ENCODE measurements at regions not wholly inside any gene's neighbourhood (a gene's known extent, or its start where the extent isn't known, plus 50 kb on each side); places are given as distances from the start of the nearest gene placed in this dataset.

GRCh38 chr6:106787327-106788196, 158.2 kb downstream of the QRSL1 start:
- peak overlapping the region; percentile 44 to 96 (median 79) for H3K9ac ChIP-seq (ENCODE audit: low read length in 3 of 3)
- FAIRE-seq (peak; percentile 95), DNase-seq (peak in 2 of 5 donors; percentile 78)
- peak overlapping the region; percentile 67 to 94 (median 80) for H3K4me3 ChIP-seq (ENCODE audit: low read length in 3 of 3)
- peak overlapping the region; percentile 94 to 95 for H3K27ac ChIP-seq (ENCODE audit: low read depth in 2 of 2, low read length in 2 of 2)
- H3K4me1 ChIP-seq (ENCODE audit: control insufficient read depth in 2 of 3, insufficient read depth in 2 of 3, low read depth in 1 of 3, low read length in 3 of 3): peaks cover 0 to 47% (median 17%) of the 10 kb centered on the region in 3 donors
- H3K36me3 ChIP-seq (ENCODE audit: control insufficient read depth in 2 of 3, insufficient read depth in 3 of 3, low read length in 3 of 3): no peaks in the 10 kb centered on the region
- no peaks in the 10 kb centered on the region for H3K9me3 ChIP-seq (ENCODE audit: control insufficient read depth in 2 of 3, insufficient read depth in 1 of 3, low read length in 3 of 3)
- no peaks in the 10 kb centered on the region for H3K27me3 ChIP-seq (ENCODE audit: control insufficient read depth, insufficient read depth, low read length)
- intact Hi-C loops (cut with DNase I): no loop called here
- TF ChIP-seq, protein P1, sequence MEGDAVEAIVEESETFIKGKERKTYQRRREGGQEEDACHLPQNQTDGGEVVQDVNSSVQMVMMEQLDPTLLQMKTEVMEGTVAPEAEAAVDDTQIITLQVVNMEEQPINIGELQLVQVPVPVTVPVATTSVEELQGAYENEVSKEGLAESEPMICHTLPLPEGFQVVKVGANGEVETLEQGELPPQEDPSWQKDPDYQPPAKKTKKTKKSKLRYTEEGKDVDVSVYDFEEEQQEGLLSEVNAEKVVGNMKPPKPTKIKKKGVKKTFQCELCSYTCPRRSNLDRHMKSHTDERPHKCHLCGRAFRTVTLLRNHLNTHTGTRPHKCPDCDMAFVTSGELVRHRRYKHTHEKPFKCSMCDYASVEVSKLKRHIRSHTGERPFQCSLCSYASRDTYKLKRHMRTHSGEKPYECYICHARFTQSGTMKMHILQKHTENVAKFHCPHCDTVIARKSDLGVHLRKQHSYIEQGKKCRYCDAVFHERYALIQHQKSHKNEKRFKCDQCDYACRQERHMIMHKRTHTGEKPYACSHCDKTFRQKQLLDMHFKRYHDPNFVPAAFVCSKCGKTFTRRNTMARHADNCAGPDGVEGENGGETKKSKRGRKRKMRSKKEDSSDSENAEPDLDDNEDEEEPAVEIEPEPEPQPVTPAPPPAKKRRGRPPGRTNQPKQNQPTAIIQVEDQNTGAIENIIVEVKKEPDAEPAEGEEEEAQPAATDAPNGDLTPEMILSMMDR (IDR thresholded peaks at IDR 0.05; ENCODE audit: borderline replicate concordance, extremely low read depth, insufficient read depth): no peak

- peak overlapping the region; percentile 18 to 78 (median 26) for H3K9ac ChIP-seq (ENCODE audit: low read length in 3 of 3)
- H3K9me3 ChIP-seq (ENCODE audit: control insufficient read depth in 2 of 3, insufficient read depth in 1 of 3, low read length in 3 of 3): peaks cover 0 to 4% (median 0%) of the 10 kb centered on the region in 3 donors
- H3K27ac ChIP-seq (ENCODE audit: low read depth in 2 of 2, low read length in 2 of 2): peak overlapping the region; percentile 82 to 90
- no peaks in the 10 kb centered on the region for H3K36me3 ChIP-seq (ENCODE audit: control insufficient read depth in 2 of 3, insufficient read depth in 3 of 3, low read length in 3 of 3)
- intact Hi-C loops (cut with DNase I): no loop called here
- H3K4me1 ChIP-seq (ENCODE audit: control insufficient read depth in 2 of 3, insufficient read depth in 2 of 3, low read depth in 1 of 3, low read length in 3 of 3): peaks cover 0 to 43% (median 14%) of the 10 kb centered on the region in 3 donors
- TF ChIP-seq, protein P1 (IDR thresholded peaks at IDR 0.05; ENCODE audit: borderline replicate concordance, extremely low read depth, insufficient read depth): no peak
- FAIRE-seq (no peak), DNase-seq (no peak)
- H3K27me3 ChIP-seq (ENCODE audit: control insufficient read depth, insufficient read depth, low read length): no peaks in the 10 kb centered on the region
- H3K4me3 ChIP-seq (ENCODE audit: low read length in 3 of 3): peak overlapping the region; percentile 53 to 94 (median 80)
These were observed 155.9 kb downstream of the QRSL1 start for GRCh38 chr6:106785298-106785697.

DNA sequence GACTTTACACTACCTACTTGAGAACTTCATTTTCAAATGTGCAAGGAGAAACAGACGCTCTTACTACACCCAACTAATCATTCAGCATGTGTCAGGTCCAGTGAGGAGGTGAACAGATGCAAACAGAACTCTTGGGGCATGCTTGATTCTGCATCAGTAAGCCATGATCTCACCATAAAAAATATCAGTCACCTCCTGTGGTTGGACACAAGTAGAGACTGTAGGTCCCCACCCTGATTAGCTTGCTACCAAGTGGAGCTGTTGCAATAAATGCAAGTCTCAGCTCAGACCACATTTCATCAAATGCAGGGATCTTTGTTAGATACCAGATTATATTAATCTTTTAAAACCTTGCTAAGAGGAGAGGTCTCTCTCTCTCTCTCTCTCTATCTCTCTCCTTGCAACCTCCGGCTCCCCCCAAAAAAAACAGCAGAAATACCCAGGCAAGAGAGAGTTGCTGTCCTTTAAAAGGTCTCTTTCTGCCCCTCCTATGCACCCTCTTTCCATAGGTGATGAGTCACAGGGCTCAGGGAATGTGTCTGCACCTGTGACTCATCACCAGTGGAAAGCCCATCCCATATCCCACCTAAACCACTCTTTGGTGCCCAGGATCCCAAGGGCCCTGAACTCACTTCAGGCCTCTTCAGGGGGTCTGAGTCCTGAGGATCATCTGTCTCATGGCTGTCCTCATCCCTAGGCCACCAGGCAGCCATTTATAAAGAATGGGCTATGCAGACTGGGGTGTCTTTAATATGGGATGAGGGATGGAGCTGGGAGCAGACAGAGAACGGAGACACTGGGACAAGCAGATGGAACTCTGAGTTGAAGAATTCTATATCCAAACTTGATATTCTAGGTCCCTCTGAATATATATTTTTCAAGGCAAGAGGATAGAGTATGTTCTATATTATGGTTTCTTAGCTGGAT, 154.5 kb downstream of the QRSL1 start:
- intact Hi-C loops (cut with DNase I): no loop called here
- Histone ChIP-seq H3K9ac (ENCODE audit: low read length in 3 of 3) (peak overlapping the region in 1 of 3 donors; percentile 83), H3K9me3 (ENCODE audit: control insufficient read depth in 2 of 3, insufficient read depth in 1 of 3, low read length in 3 of 3) (peaks cover 0 to 4% (median 0%) of the 10 kb centered on the region in 3 donors), H3K4me1 (ENCODE audit: control insufficient read depth in 2 of 3, insufficient read depth in 2 of 3, low read depth in 1 of 3, low read length in 3 of 3) (peaks cover 0 to 29% (median 11%) of the 10 kb centered on the region in 3 donors), H3K27me3 (ENCODE audit: control insufficient read depth, insufficient read depth, low read length) (no peaks in the 10 kb centered on the region), H3K4me3 (ENCODE audit: low read length in 3 of 3) (peak overlapping the region in 2 of 3 donors; percentile 80 to 94), H3K36me3 (ENCODE audit: control insufficient read depth in 2 of 3, insufficient read depth in 3 of 3, low read length in 3 of 3) (peaks cover 0 to 5% (median 0%) of the 10 kb centered on the region in 3 donors), H3K27ac (ENCODE audit: low read depth in 2 of 2, low read length in 2 of 2) (peak overlapping the region; percentile 81 to 88)
- no peak for DNase-seq
- no peak for FAIRE-seq
- TF ChIP-seq, protein P1 (IDR thresholded peaks at IDR 0.05; ENCODE audit: borderline replicate concordance, extremely low read depth, insufficient read depth): no peak

All from kidney (tissue), 13 donors.